ENCODE measurements at regions not wholly inside any gene's neighbourhood (a gene's known extent, or its start where the extent isn't known, plus 50 kb on each side); places are given as distances from the start of the nearest gene placed in this dataset.

- DNase-seq: no peak
These were observed 204.2 kb downstream of the MBD2 start for GRCh38 chr18:54020156-54020745.

DNA sequence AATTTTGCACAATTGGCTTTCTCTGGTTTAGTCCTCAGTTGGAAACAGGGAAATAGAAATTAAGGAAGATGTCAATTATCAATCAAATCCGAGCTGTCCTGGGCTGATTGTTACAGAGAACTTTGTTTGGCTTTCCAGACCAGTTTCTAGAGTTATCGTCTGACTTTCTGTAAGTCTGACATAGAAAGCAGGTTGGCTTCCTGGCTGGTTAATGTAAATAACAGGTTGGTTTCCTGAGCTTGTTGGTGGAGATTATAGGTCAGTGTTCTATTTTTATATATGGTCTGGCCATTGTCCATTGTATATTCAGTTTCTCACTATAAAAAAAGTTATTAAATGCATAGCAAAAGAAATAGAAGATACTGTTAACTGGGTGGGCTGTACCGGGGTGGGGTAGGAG is 204.8 kb downstream of the MBD2 start:
- DNase-seq: no peak

- no peak for DNase-seq
These were observed 211.0 kb downstream of the MBD2 start for GRCh38 chr18:54013452-54013851.

- DNase-seq: no peak
These were observed 219.6 kb downstream of the MBD2 start for GRCh38 chr18:54004828-54005227.

- no peak for DNase-seq
These were observed 221.3 kb downstream of the MBD2 start for GRCh38 chr18:54003195-54003594.

GRCh38 chr18:53997064-53997463 is 227.4 kb downstream of the MBD2 start:
- DNase-seq: no peak

- DNase-seq: no peak
These were observed 230.5 kb downstream of the MBD2 start for GRCh38 chr18:53994016-53994415.

GRCh38 chr18:53991805-53992204 is 232.7 kb downstream of the MBD2 start:
- DNase-seq: no peak

DNA sequence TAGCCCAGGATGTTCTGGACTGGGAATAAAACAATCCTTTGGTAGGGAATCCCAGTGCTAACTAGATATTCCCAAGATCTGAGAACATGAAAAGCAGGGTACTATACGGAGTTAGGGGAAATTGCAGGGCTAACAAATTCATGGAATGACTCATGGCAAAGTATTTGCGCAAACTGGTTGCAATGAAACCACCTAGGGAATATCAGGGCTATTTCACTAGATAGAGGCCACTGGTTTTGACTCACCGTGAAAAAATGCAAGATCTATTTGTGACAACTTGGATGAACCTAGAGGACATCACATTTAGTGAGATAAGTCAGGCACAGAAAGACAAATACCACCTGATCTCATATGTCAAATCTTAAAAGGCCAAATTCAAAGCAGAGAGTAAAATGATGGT is 233.3 kb downstream of the MBD2 start:
- no peak for DNase-seq

GRCh38 chr18:53990485-53990884 is 234.0 kb downstream of the MBD2 start:
- DNase-seq: no peak

GRCh38 chr18:53984021-53984420 is 240.4 kb downstream of the MBD2 start:
- DNase-seq: no peak

DNA sequence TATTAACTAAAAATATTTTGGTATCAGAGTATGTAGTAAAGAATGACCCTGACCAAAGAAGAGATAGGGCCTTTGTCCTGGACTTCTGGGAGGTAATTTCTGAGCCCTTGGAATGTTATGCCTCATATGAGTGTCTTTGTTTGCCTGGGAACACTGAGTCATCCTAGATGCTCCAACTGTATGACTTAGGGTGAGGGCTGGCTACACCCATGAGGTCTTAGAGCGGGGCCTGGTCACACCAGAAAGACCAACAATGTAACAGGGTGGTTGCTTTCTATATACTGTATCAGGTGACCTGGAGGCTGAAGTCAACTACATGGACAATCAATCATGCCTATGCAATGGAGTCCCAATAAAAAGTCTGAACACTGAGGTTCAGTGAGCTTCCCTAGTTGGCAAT is 253.1 kb downstream of the MBD2 start:
- DNase-seq: no peak

DNA sequence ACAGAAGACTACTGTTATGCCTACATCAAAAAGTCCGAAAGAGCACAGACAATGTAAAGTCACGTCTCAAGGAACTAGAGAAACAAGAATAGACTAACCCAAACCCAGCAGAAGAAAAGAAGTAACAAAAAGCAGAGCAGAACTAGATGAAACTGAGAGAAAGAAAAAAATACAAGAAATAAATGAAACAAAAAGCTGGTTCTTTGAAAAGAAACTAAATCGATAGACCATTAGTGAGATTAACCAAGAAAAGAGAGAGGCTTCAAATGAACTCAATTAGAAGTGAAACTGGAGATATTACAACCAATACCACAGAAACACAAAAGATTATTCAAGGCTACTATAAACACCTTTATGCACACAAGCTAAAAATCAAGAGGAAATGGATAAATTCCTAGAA is 271.8 kb downstream of the MBD2 start:
- DNase-seq: no peak

DNA sequence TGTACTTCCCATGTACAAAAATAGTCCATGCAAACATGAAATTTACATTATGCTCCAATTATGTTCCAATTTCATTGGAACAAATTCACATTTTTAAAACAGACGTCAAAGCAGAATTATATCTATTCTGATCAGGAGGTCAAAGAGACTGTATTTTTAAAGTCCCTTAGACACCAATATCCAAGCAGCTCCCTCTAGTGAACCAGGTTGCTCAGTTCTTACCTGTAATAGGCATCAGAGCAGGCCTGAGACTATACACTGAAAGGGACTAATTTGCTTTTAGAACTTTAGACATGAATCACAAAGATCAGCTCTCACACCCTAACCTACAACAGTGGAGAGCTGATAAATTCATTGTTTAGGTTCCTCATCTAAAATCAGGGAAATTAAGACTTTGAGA is 273.9 kb downstream of the MBD2 start:
- no peak for DNase-seq

- no peak for DNase-seq
These were observed 275.5 kb downstream of the MBD2 start for GRCh38 chr18:53948991-53949390.

DNA sequence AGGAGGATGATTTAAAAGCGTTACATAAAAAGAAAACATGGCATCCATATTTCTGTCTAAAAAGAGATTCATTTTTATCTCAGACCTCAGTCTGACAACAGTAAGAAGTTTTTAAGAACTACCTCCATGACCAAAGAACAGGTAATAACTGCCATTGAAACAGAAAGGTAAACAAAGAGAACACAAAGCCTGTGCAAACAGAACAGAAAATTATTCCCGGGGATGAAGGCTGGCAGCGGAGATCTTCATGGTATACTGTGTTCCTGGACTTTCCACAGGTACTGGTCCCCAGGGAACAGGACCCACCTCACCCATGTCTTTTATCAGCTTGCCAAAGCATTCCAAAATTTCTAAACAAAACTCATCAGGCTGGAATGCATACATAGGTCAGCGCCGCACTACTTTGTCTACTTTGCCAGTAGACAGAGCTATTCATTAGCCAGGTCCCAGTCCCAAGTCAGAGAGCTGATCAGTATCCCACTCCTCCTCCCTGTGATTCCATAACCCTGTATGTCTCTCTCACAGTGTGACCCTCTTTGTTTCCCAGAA is 277.3 kb downstream of the MBD2 start:
- no peak for DNase-seq

DNA sequence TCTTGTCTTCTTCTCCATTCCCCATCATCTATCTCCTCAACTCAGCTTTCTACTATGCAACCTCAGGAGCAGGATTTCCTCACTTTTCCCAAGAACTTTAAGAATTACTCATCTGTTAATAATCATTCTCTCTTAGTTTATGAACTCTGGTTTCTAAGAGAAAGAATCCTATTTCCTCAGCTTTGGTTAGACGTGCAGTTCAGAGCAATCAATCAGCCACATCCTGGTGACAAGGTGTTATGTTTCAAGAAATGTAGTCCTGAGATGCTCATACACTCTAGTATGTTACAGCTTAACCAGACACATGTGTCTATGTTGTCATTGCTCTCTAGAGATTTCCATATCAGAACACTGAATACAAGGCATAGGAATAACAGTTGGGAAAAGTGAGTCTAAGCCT is 277.9 kb downstream of the MBD2 start:
- DNase-seq: no peak

GRCh38 chr18:53944721-53945120 is 279.7 kb downstream of the MBD2 start:
- no peak for DNase-seq

GRCh38 chr18:53943326-53943860 is 281.1 kb downstream of the MBD2 start:
- DNase-seq: no peak

- DNase-seq: no peak
These were observed 282.7 kb downstream of the MBD2 start for GRCh38 chr18:53941601-53942338.

- no peak for DNase-seq
These were observed 287.4 kb downstream of the MBD2 start for GRCh38 chr18:53937037-53937436.

DNA sequence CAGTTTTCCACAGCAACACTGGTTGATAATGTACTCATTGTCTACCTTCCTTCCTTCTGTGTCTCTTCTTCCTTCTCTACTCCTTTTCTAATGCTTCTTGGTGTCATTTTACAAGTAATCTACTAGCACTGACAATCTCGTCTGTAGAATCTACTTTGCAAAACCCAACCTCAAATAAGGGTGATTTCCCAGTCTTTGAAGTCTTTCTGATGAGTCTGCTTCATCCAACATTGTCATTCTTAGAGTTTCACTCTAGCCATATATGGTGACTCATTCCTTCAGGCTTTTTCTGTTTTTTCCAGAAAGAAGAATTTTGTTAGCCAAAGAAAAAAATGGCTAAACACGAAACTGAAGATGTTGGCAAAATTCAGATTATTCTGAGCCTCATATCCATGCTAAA is 288.7 kb downstream of the MBD2 start:
- DNase-seq: no peak

DNA sequence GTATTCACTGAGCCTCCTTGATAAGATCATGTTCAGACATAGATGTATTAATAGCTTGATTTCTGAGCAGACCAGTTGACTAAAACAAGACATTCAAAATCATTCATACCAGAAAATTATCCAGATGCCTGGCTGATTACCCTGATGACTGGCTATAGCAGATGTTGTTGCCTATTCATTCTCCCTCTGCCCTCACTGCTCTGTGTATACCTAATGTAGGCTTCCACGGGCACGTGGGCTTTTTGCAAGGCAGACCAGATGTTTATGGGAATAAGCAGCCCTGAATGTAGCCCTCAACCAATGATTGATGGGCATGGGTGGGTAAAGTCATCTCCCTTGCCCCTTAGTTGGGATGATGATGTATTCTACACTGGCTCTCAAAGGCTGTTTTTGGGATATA is 289.1 kb downstream of the MBD2 start:
- DNase-seq: no peak

- no peak for DNase-seq
These were observed 304.0 kb downstream of the MBD2 start for GRCh38 chr18:53920312-53921075.
